GM12891 (cell line): ENCODE measurements at regions not wholly inside any gene's neighbourhood (a gene's known extent, or its start where the extent isn't known, plus 50 kb on each side); places are given as distances from the start of the nearest gene placed in this dataset.

Source experiments
- DNase-seq: peaks from one replicate; pipeline ENCODE4 v3.0.0; 2011; ENCODE audit warnings: low spot score; ENCODE audit not compliant: insufficient read length
- FAIRE-seq: peaks from 2 replicates; lab custom pipeline; 2011; peaks lifted over from hg19 to GRCh38; lab: Jason Lieb, UNC
- PAX5 ChIP-seq: IDR thresholded peaks from 2 replicates; pipeline ENCODE4 v1.6.1; 2011; ENCODE audit warnings: low read length, moderate library complexity, mild to moderate bottlenecking; ENCODE audit not compliant: insufficient read depth, severe bottlenecking
- POLR2A ChIP-seq: IDR thresholded peaks from 2 replicates; pipeline ENCODE4 v1.6.1; 2011; ENCODE audit warnings: low read depth, low read length, control low read depth
- POLR2AphosphoS5 ChIP-seq: IDR thresholded peaks from 2 replicates; pipeline ENCODE4 v1.6.1; 2011; ENCODE audit warnings: low read depth, low read length, control low read depth
- POU2F2 ChIP-seq: IDR thresholded peaks from 2 replicates; pipeline ENCODE4 v1.6.1; 2011; ENCODE audit warnings: low read depth, mild to moderate bottlenecking, control low read depth, low read length, moderate library complexity
- SPI1 ChIP-seq: IDR thresholded peaks from 2 replicates; pipeline ENCODE4 v1.6.1; 2011; ENCODE audit warnings: low read depth, low read length, control low read depth
- TAF1 ChIP-seq: IDR thresholded peaks from 2 replicates; pipeline ENCODE4 v1.6.1; 2011; ENCODE audit warnings: low read depth, low read length, control low read depth

- TF ChIP-seq PAX5 (no peak), POU2F2 (no peak), TAF1 (no peak), POLR2A (no peak), SPI1 (no peak), POLR2AphosphoS5 (no peak)
- DNase-seq (no peak), FAIRE-seq (no peak)
Measured at GRCh38 chr4:43993196-43993902, 455.3 kb downstream of the KCTD8 start.

- DNase-seq (no peak), FAIRE-seq (no peak)
- TF ChIP-seq PAX5 (no peak), POU2F2 (no peak), POLR2AphosphoS5 (no peak), SPI1 (no peak), POLR2A (no peak), TAF1 (no peak)
Measured at GRCh38 chr4:43999669-44000068, 448.9 kb downstream of the KCTD8 start.

- FAIRE-seq, result no peak
- no peak for DNase-seq
- no peak for TF ChIP-seq POLR2AphosphoS5
- TF ChIP-seq POU2F2, result no peak
- TF ChIP-seq POLR2A, result no peak
- no peak for TF ChIP-seq PAX5
- TF ChIP-seq SPI1, result no peak
- TF ChIP-seq TAF1, result no peak
Measured at GRCh38 chr4:44002368-44002767, 446.2 kb downstream of the KCTD8 start.

GRCh38 chr4:44016570-44017421, 431.8 kb downstream of the KCTD8 start:
- FAIRE-seq (no peak), DNase-seq (no peak)
- TF ChIP-seq POLR2A (no peak), POLR2AphosphoS5 (no peak), SPI1 (no peak), PAX5 (no peak), POU2F2 (no peak)

- FAIRE-seq (no peak), DNase-seq (no peak)
- TF ChIP-seq POLR2AphosphoS5, result no peak
- TF ChIP-seq PAX5, result no peak
- no peak for TF ChIP-seq TAF1
- no peak for TF ChIP-seq POU2F2
- no peak for TF ChIP-seq POLR2A
- no peak for TF ChIP-seq SPI1
Measured at GRCh38 chr4:44017422-44017739, 431.2 kb downstream of the KCTD8 start.

- FAIRE-seq, result no peak
- DNase-seq, result no peak
- no peak for TF ChIP-seq POLR2A
Measured at GRCh38 chr4:44019721-44020120, 428.9 kb downstream of the KCTD8 start.

GRCh38 chr4:44025376-44026020, 423.1 kb downstream of the KCTD8 start:
- FAIRE-seq, result no peak
- DNase-seq, result no peak
- TF ChIP-seq SPI1 (no peak), TAF1 (no peak), POU2F2 (no peak), PAX5 (no peak), POLR2AphosphoS5 (no peak), POLR2A (no peak)

GRCh38 chr4:44038811-44039210, 409.8 kb downstream of the KCTD8 start:
- TF ChIP-seq POLR2A (no peak), PAX5 (no peak), POU2F2 (no peak), SPI1 (no peak), TAF1 (no peak), POLR2AphosphoS5 (no peak)
- no peak for DNase-seq
- no peak for FAIRE-seq

GRCh38 chr4:44046491-44046890, 402.1 kb downstream of the KCTD8 start:
- TF ChIP-seq TAF1, result no peak
- TF ChIP-seq POLR2AphosphoS5, result no peak
- no peak for TF ChIP-seq POLR2A
- no peak for TF ChIP-seq SPI1
- no peak for TF ChIP-seq POU2F2
- no peak for TF ChIP-seq PAX5
- FAIRE-seq (no peak), DNase-seq (no peak)

- no peak for TF ChIP-seq POLR2AphosphoS5
- TF ChIP-seq SPI1, result no peak
- no peak for TF ChIP-seq POLR2A
- TF ChIP-seq PAX5, result no peak
- FAIRE-seq, result no peak
- no peak for DNase-seq
Measured at GRCh38 chr4:44056721-44057151, 391.9 kb downstream of the KCTD8 start.
